GM21529 (cell line): ENCODE measurements at regions not wholly inside any gene's neighbourhood (a gene's known extent, or its start where the extent isn't known, plus 50 kb on each side); places are given as distances from the start of the nearest gene placed in this dataset.
A peak's percentile ranks its signal among the peaks of the same experiment; 100 is the strongest.
"Not testable (repeated sequence)": the region's sequence is repeated elsewhere in the genome, so short reads cannot be mapped to it uniquely, and the experiment has no call there.

Experiments used
- ATAC-seq: cut with Tn5 transposase; IDR thresholded peaks from one replicate; pipeline ENCODE4 v1.9.1; 2021; ENCODE audit not compliant: unreplicated experiment

DNA sequence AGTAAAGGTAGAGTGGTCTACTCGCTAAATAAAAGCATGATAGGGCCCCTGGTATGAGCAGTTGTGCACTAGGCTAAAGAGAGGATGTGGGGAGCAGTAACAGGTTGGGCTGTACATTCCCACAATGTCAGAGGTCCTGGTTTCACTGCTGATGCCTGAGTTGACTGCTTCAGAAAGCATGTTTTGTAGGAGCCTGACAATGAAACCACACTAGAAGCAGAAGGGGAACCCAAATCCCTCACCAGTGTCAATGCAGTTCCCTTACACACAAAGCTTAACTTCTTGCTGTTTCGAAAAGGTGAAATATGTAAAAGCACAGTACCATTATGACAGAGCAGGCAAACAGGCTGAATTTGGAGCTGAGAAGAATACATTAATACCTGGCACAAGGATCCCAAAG, 291.7 kb upstream of the KYNU start:
- peak; percentile 65 for ATAC-seq

GRCh38 chr2:142582317-142582716, 295.1 kb upstream of the KYNU start:
- no peak for ATAC-seq

GRCh38 chr2:142581491-142581890, 296.0 kb upstream of the KYNU start:
- no peak for ATAC-seq

DNA sequence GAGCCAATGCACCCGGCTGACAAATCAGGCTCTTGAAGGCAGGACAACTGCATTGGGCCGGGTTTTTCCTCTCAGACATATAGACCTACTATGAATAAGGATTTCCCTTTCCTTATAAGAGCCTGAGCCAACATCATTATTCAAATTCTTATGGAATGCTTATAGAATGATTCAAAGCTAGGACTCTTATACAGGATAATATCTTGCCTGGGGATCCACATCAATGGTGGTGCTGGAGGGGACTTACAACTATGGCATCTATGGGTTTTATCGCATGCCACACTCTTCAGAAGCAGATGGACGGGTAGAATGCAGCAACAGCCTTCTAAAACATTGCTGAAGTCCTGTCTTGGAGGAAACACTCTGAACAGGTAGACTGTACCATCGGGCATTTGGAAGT, 296.8 kb upstream of the KYNU start:
- ATAC-seq: no peak

GRCh38 chr2:142575561-142575960, 301.9 kb upstream of the KYNU start:
- no peak for ATAC-seq

GRCh38 chr2:142574388-142574787, 303.1 kb upstream of the KYNU start:
- no peak for ATAC-seq

GRCh38 chr2:142572346-142573132, 304.9 kb upstream of the KYNU start:
- no peak for ATAC-seq

GRCh38 chr2:142571934-142572333, 305.5 kb upstream of the KYNU start:
- ATAC-seq: no peak

- ATAC-seq: no peak
Observed at GRCh38 chr2:142562900-142563299, 314.6 kb upstream of the KYNU start.

GRCh38 chr2:142561656-142562055, 315.8 kb upstream of the KYNU start:
- ATAC-seq: no peak

DNA sequence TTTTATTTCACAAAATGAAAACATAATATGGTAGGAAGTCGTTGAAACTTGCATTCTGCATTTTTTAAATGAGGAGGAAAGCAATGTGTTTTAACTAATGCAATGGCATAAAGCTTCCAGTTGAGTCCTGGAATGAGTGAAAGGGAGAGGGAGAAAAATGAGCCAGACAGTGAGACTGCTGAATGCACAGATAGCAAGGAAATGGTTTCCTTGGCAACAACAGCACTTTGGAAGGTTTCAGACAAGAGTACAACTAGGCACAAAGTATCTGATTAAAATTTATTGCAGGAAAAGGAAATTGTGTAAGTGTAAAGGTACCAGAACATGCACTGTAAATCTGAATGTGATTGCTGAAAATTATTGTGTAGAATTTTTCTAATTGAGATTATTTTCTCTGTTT, 320.1 kb upstream of the KYNU start:
- ATAC-seq: no peak

DNA sequence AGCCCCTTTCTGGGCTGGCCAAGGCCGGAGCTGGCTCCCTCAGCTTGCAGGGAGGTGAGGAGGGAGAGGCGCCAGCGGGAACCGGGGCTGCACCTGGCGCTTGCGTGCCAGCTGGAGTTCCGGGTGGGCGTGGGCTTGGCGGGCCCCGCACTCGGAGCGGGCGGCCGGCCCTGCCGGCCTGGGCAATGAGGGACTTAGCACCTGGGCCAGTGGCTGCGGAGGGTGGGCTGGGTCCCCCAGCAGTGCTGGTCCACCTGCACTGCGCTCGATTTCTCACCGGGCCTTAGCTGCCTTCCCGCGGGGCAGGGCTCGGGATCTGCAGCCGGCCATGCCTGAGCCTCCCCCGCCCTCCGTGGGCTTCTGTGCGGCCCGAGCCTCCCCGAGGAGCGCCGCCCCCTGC, 331.5 kb upstream of the KYNU start:
- ATAC-seq: not testable (repeated sequence)

GRCh38 chr2:142545036-142545435, 332.4 kb upstream of the KYNU start:
- no peak for ATAC-seq

- no peak for ATAC-seq
Observed at GRCh38 chr2:142544173-142544572, 333.3 kb upstream of the KYNU start.

GRCh38 chr2:142542431-142542910, 335.0 kb upstream of the KYNU start:
- ATAC-seq: no peak

DNA sequence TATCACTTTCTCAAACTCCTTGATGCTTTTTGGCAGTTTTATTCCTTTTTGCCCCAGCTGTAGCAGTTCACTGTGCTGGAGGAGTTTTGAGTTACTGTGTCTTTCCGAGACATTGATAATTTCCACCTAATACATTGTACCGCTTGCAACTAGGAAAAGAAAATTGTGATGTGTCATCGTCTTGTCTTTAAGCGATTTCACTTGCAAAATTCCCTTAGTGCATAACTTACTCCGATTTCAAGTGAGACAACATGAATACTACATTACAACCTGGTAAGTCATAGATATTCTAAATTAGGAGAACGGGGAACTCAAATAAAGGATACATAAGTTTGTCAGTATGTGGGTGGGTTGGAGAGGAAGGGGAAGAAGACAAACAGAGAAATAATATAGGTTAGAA, 340.5 kb upstream of the KYNU start:
- no peak for ATAC-seq

DNA sequence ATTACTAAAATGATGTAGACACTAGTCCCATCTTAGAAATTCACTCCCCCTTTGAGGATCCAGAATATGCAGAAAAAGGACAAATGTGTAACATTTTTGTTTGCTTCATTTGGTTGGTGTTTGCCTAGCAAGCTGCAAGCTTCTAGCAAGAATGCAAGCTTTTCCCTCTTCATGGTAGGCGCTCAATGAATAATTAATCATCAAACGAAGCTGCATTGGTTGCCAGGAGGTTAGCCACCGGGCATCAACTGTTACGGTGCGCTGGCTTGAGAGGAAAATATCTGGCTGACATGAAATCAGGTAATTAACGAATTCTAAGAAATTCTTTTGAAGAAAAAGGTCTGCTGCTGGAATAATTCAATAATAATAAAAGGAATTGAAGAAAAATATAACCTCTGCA, 341.0 kb upstream of the KYNU start:
- no peak for ATAC-seq

DNA sequence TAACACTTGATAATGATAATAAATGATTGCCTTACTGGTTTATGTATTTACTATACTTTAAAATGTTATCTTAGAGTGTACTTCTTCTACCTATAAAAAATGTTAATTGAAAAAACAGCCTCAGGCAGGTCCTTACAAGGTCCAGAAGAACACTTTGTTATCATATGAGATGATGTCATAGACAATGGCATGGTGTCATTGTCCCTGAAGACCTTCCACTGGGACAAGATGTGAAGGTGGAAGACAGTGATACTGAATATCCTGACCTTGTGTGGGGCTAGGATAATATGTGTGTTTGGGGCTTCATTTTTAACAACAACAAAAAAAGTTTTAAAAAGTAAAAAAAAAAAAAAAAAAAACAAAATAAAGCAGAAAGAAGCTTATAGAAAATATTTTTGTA, 342.2 kb upstream of the KYNU start:
- no peak for ATAC-seq

- ATAC-seq: no peak
Observed at GRCh38 chr2:142533177-142533576, 344.3 kb upstream of the KYNU start.

DNA sequence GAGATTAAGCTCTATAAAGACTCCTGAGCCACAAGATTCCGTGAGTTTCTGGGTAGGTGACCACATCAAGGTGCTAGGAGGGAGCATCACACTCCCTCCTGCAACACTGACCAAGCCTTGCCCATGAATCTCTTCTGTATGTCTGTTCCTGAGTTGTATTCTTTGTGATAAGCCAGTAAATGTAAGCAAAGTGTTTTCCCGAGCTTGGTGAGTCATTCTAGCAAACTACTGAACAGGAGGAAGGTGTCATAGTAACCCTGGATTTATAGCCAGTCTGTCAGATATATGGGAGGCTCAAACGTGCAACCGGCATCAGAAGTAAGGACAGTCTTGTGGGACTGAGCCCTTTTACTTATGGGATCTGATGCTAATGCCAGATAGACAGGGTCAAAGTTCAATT, 346.1 kb upstream of the KYNU start:
- no peak for ATAC-seq

GRCh38 chr2:142525720-142526119, 351.7 kb upstream of the KYNU start:
- no peak for ATAC-seq

- ATAC-seq: no peak
Observed at GRCh38 chr2:142521492-142521891, 356.0 kb upstream of the KYNU start.

- ATAC-seq: no peak
Observed at GRCh38 chr2:142515493-142515892, 362.0 kb upstream of the KYNU start.
